ENCODE measurements at regions not wholly inside any gene's neighbourhood (a gene's known extent, or its start where the extent isn't known, plus 50 kb on each side); places are given as distances from the start of the nearest gene placed in this dataset.

- no peak overlapping the region for H3K27ac ChIP-seq (ENCODE audit: low read length)
- BruUV-seq (replicated peaks), result no TSS peak
- in situ Hi-C loops (cut with HindIII; ENCODE audit: low pct_unique_long_range_greater_than_20kb, low sequenced_read_pairs), result no loop called here
- DNase-seq (ENCODE audit: low read depth, low spot score), result no peak
- intact Hi-C loops (cut with micrococcal nuclease; ENCODE audit: unreplicated experiment), result no loop called here
- no peak overlapping the region for H3K4me3 ChIP-seq (ENCODE audit: low read depth in 2 of 2, low read length in 2 of 2)
- no peaks in the 10 kb centered on the region for H3K36me3 ChIP-seq (ENCODE audit: control insufficient read depth, insufficient read depth, low read length)
- no peaks in the 10 kb centered on the region for H3K4me1 ChIP-seq (ENCODE audit: control insufficient read depth, insufficient read depth, low read length)
- H3K27me3 ChIP-seq (ENCODE audit: control insufficient read depth, insufficient read depth, low read length), result no peaks in the 10 kb centered on the region; the same call in 1 of the 2 replicates
- ChIA-PET CTCF (interaction anchor here (1.5 kb wide), 1 partner anchor 10 kb away, joined by 3 read pairs; no protein-coding TSS in a partner anchor), POLR2A (no interaction called here)
- no peaks in the 10 kb centered on the region for H3K9me3 ChIP-seq (ENCODE audit: control insufficient read depth, insufficient read depth, low read depth, low read length)
- TF ChIP-seq SIN3A (IDR thresholded peaks at IDR 0.05; ENCODE audit: borderline replicate concordance, insufficient read depth, low read depth, low read length), result no peak
- no peak for TF ChIP-seq CTCF (IDR thresholded peaks at IDR 0.05)
- no peak for TF ChIP-seq POLR2AphosphoS5 (IDR thresholded peaks at IDR 0.05; ENCODE audit: low read depth, low read length)
- no peak for TF ChIP-seq TCF7L2 (IDR thresholded peaks at IDR 0.05; ENCODE audit: low read depth, low read length)
- TF ChIP-seq REST (IDR thresholded peaks at IDR 0.05; ENCODE audit: insufficient read depth in 1 of 2, low read depth in 2 of 2, low read length in 1 of 2), result no peak
- ATAC-seq, result no peak
Observed at GRCh38 chr11:64459609-64460008, 96.1 kb upstream of the SLC22A11 start.

GRCh38 chr11:64461081-64461480 is 94.7 kb upstream of the SLC22A11 start:
- Histone ChIP-seq H3K9me3 (ENCODE audit: control insufficient read depth, insufficient read depth, low read depth, low read length) (no peaks in the 10 kb centered on the region), H3K27me3 (ENCODE audit: control insufficient read depth, insufficient read depth, low read length) (no peaks in the 10 kb centered on the region; the same call in 1 of the 2 replicates), H3K36me3 (ENCODE audit: control insufficient read depth, insufficient read depth, low read length) (no peaks in the 10 kb centered on the region), H3K27ac (ENCODE audit: low read length) (no peak overlapping the region), H3K4me1 (ENCODE audit: control insufficient read depth, insufficient read depth, low read length) (no peaks in the 10 kb centered on the region), H3K4me3 (ENCODE audit: low read depth in 2 of 2, low read length in 2 of 2) (no peak overlapping the region)
- CTCF ChIA-PET, result interaction anchor here (1.5 kb wide), 1 partner anchor 11 kb away, joined by 3 read pairs; no protein-coding TSS in a partner anchor
- ATAC-seq, result no peak
- DNase-seq (ENCODE audit: low read depth, low spot score), result no peak
- in situ Hi-C loops (cut with HindIII; ENCODE audit: low pct_unique_long_range_greater_than_20kb, low sequenced_read_pairs), result no loop called here
- BruUV-seq (replicated peaks), result no TSS peak
- POLR2A ChIA-PET, result no interaction called here
- TF ChIP-seq SIN3A (IDR thresholded peaks at IDR 0.05; ENCODE audit: borderline replicate concordance, insufficient read depth, low read depth, low read length) (no peak), REST (IDR thresholded peaks at IDR 0.05; ENCODE audit: insufficient read depth in 1 of 2, low read depth in 2 of 2, low read length in 1 of 2) (no peak), POLR2AphosphoS5 (IDR thresholded peaks at IDR 0.05; ENCODE audit: low read depth, low read length) (no peak), CTCF (IDR thresholded peaks at IDR 0.05) (no peak), TCF7L2 (IDR thresholded peaks at IDR 0.05; ENCODE audit: low read depth, low read length) (no peak)
- intact Hi-C loops (cut with micrococcal nuclease; ENCODE audit: unreplicated experiment), result no loop called here
